ENCODE measurements at regions not wholly inside any gene's neighbourhood (a gene's known extent, or its start where the extent isn't known, plus 50 kb on each side); places are given as distances from the start of the nearest gene placed in this dataset.

DNA sequence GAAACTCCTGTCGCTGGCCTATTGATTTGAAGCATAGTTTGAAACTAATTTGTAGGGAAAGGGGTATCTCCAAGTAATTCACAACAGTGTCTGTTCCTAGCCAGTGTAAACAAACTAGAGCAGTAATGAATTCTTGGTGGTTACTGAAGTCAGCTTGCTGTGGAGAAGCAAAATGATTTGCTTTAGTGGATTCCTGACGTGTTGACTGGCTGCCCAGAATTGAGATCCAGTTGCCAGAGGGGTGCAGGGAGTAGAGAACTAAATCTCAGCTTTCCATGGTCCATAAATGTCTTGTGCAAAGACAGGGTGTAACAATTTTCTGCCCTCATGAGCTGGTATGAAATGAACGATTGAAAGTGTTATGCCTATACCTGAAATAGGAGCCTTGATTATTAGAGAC lies 382.5 kb upstream of the KIRREL3 start:
- H3K79me2 ChIP-seq (ENCODE audit: control insufficient read depth, insufficient read depth, low read length), result no peaks in the 10 kb centered on the region
- H3K9me3 ChIP-seq (ENCODE audit: control extremely low read depth in 1 of 3, control insufficient read depth in 2 of 3, insufficient read depth in 1 of 3, low read length in 2 of 3), result no peaks in the 10 kb centered on the region
- H3K9ac ChIP-seq (ENCODE audit: low read length), result no peak overlapping the region
- no peak overlapping the region for H2AFZ ChIP-seq (ENCODE audit: insufficient read depth, low read depth, low read length, poor library complexity, severe bottlenecking)
- H3K4me2 ChIP-seq (replicated peaks; ENCODE audit: low read depth, low read length, poor library complexity, severe bottlenecking), result no peak overlapping the region
- no peak overlapping the region for H3K27ac ChIP-seq (ENCODE audit: low read length in 2 of 2)
- Mint-ChIP-seq H3K4me1 (no peaks in the 10 kb centered on the region), H3K9me3 (ENCODE audit: insufficient read depth) (no peaks in the 10 kb centered on the region), H3K4me3 (no peak overlapping the region), H3K27me3 (no peaks in the 10 kb centered on the region), H3K27ac (no peak overlapping the region)
- H3K4me1 ChIP-seq (ENCODE audit: control insufficient read depth in 2 of 2, insufficient read depth in 2 of 2, low read length in 2 of 2), result no peaks in the 10 kb centered on the region
- ATAC-seq (ENCODE audit: low read depth) (no peak), DNase-seq (no peak)
- ChIA-PET CTCF (no interaction called here), POLR2A (no interaction called here)
- no peaks in the 10 kb centered on the region for H3K27me3 ChIP-seq (replicated peaks in 1 of 4; ENCODE audit: control extremely low read depth in 1 of 4, control insufficient read depth in 3 of 4, insufficient read depth in 4 of 4, low read length in 3 of 4)
- TF ChIP-seq CTCF (IDR thresholded peaks at IDR 0.05) (no peak), EZH2 (IDR thresholded peaks at IDR 0.05; ENCODE audit: borderline replicate concordance, insufficient read depth, low read depth, low read length, poor library complexity, severe bottlenecking) (no peak)
- H3K4me3 ChIP-seq (ENCODE audit: control extremely low read depth in 1 of 5, extremely low read depth in 1 of 5, insufficient read depth in 1 of 5, low read depth in 2 of 5, low read length in 4 of 5), result no peak overlapping the region
- 64% methylated on average over 3 of the region's 3 CpGs for WGBS (ENCODE audit: insufficient coverage)
- no peaks in the 10 kb centered on the region for H3K36me3 ChIP-seq (replicated peaks in 1 of 2; ENCODE audit: control extremely low read depth in 1 of 2, control insufficient read depth in 1 of 2, extremely low read depth in 1 of 2, insufficient read depth in 2 of 2, low read length in 1 of 2)
- no peaks in the 10 kb centered on the region for H4K20me1 ChIP-seq (ENCODE audit: control insufficient read depth, insufficient read depth, low read length, poor library complexity, severe bottlenecking)
- intact Hi-C loops (cut with micrococcal nuclease), result no loop called here

GRCh38 chr11:127381247-127381646 lies 380.7 kb upstream of the KIRREL3 start:
- 100% methylated on average over 1 of the region's 3 CpGs for WGBS (ENCODE audit: insufficient coverage)
- Histone ChIP-seq H2AFZ (ENCODE audit: insufficient read depth, low read depth, low read length, poor library complexity, severe bottlenecking) (no peak overlapping the region), H3K79me2 (ENCODE audit: control insufficient read depth, insufficient read depth, low read length) (no peaks in the 10 kb centered on the region), H3K4me3 (ENCODE audit: control extremely low read depth in 1 of 5, extremely low read depth in 1 of 5, insufficient read depth in 1 of 5, low read depth in 2 of 5, low read length in 4 of 5) (no peak overlapping the region), H3K27ac (ENCODE audit: low read length in 2 of 2) (no peak overlapping the region), H3K4me2 (replicated peaks; ENCODE audit: low read depth, low read length, poor library complexity, severe bottlenecking) (no peak overlapping the region), H3K4me1 (ENCODE audit: control insufficient read depth in 2 of 2, insufficient read depth in 2 of 2, low read length in 2 of 2) (no peaks in the 10 kb centered on the region), H3K9me3 (ENCODE audit: control extremely low read depth in 1 of 3, control insufficient read depth in 2 of 3, insufficient read depth in 1 of 3, low read length in 2 of 3) (no peaks in the 10 kb centered on the region), H3K36me3 (replicated peaks in 1 of 2; ENCODE audit: control extremely low read depth in 1 of 2, control insufficient read depth in 1 of 2, extremely low read depth in 1 of 2, insufficient read depth in 2 of 2, low read length in 1 of 2) (no peaks in the 10 kb centered on the region), H4K20me1 (ENCODE audit: control insufficient read depth, insufficient read depth, low read length, poor library complexity, severe bottlenecking) (no peaks in the 10 kb centered on the region), H3K27me3 (replicated peaks in 1 of 4; ENCODE audit: control extremely low read depth in 1 of 4, control insufficient read depth in 3 of 4, insufficient read depth in 4 of 4, low read length in 3 of 4) (no peaks in the 10 kb centered on the region), H3K9ac (ENCODE audit: low read length) (no peak overlapping the region)
- no peak for TF ChIP-seq EZH2 (IDR thresholded peaks at IDR 0.05; ENCODE audit: borderline replicate concordance, insufficient read depth, low read depth, low read length, poor library complexity, severe bottlenecking)
- no peak for TF ChIP-seq CTCF (IDR thresholded peaks at IDR 0.05)
- CTCF ChIA-PET, result no interaction called here
- DNase-seq (no peak), ATAC-seq (ENCODE audit: low read depth) (no peak)
- no peak overlapping the region for H3K4me3 Mint-ChIP-seq
- no peak overlapping the region for H3K27ac Mint-ChIP-seq
- intact Hi-C loops (cut with micrococcal nuclease), result no loop called here
- POLR2A ChIA-PET, result no interaction called here
- no peaks in the 10 kb centered on the region for H3K9me3 Mint-ChIP-seq (ENCODE audit: insufficient read depth)
- H3K4me1 Mint-ChIP-seq, result no peaks in the 10 kb centered on the region
- no peaks in the 10 kb centered on the region for H3K27me3 Mint-ChIP-seq

Measured in B cell (primary cell).